ENCODE measurements at regions not wholly inside any gene's neighbourhood (a gene's known extent, or its start where the extent isn't known, plus 50 kb on each side); places are given as distances from the start of the nearest gene placed in this dataset.

DNA sequence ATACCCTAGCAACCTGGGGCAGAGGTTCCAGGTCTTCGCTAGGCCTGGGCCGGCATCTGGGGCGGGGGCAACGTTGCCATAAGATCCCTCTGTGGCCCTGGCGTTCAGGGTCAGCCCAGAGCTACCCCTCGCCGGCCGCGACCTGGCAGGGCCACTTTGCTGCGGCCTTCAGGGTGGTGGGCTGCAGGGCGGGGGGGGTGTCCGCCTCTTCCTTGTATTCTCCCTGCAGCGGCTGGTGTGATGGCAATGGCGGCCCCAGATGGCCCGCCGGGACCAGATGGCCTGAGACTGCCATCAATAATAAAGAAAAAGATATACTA lies 539.2 kb upstream of the POT1 start:
- ATAC-seq (ENCODE audit: low FRiP score in 2 of 2) = peak in 1 of 2 donors; percentile 11
- no peak for TF ChIP-seq POLR2A (IDR thresholded peaks at IDR 0.05)
- TF ChIP-seq, protein P1, sequence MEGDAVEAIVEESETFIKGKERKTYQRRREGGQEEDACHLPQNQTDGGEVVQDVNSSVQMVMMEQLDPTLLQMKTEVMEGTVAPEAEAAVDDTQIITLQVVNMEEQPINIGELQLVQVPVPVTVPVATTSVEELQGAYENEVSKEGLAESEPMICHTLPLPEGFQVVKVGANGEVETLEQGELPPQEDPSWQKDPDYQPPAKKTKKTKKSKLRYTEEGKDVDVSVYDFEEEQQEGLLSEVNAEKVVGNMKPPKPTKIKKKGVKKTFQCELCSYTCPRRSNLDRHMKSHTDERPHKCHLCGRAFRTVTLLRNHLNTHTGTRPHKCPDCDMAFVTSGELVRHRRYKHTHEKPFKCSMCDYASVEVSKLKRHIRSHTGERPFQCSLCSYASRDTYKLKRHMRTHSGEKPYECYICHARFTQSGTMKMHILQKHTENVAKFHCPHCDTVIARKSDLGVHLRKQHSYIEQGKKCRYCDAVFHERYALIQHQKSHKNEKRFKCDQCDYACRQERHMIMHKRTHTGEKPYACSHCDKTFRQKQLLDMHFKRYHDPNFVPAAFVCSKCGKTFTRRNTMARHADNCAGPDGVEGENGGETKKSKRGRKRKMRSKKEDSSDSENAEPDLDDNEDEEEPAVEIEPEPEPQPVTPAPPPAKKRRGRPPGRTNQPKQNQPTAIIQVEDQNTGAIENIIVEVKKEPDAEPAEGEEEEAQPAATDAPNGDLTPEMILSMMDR (IDR thresholded peaks at IDR 0.05) = no peak
- TF ChIP-seq EP300 (IDR thresholded peaks at IDR 0.05) = no peak
- TF ChIP-seq POLR2AphosphoS5 (IDR thresholded peaks at IDR 0.05) = no peak
- peaks cover 0 to 5% (median 0%) of the 10 kb centered on the region in 4 donors for H3K9me3 ChIP-seq
- H3K27ac ChIP-seq = no peak overlapping the region
- peak in 1 of 2 donors; percentile 78 for DNase-seq
- H3K36me3 ChIP-seq = no peaks in the 10 kb centered on the region
- WGBS, 2 donors = 94 to 99% methylated on average over 7 to 16 of the region's 16 CpGs
- no peaks in the 10 kb centered on the region for H3K27me3 ChIP-seq
- H3K4me3 ChIP-seq = no peak overlapping the region
- H3K4me1 ChIP-seq = no peaks in the 10 kb centered on the region

DNA sequence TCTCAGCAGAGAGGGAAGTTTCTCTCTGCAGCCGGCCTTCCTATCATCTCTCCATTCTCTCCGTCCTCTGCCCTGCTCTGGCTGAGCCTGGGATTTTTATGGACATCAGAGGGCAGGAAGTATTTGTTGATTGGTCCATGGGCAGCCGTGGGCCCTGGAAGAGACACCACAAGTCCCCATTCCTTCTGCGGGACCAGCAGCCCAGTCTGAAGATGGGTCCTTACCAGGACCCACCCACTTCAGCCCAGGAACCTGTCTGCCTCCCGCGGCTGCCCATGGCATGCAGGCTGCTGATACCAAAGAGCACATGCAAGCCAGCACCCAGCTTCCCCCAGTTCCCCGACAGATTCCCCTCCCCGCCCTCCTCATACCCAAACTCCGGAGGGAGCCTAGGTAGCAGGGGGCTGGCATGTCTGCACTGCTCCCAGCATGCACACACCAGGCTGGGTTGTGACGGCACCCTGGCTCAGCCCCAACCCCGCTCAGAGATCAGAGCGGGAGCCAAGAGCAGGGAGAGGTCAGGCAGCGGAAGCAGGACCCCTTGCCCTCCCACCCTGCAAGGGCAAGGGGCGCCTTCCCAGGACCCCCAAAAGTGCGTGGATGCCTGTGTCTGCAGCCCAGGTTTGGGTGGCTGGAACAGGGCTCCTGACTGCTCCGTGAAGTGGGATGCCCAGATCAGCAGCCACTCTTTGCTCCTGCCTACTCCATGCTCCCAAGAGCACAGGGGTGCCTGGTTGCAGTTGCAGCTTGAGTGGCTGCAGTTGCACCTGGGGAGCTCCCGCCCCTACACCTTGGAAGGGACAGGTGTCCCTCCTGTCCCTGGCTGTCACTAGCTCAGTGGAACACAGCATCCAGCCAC lies 538.6 kb upstream of the POT1 start:
- no peaks in the 10 kb centered on the region for H3K4me1 ChIP-seq
- H3K27me3 ChIP-seq = no peaks in the 10 kb centered on the region
- ATAC-seq (ENCODE audit: low FRiP score in 2 of 2) (peak; percentile 32 to 46), DNase-seq (peak in 1 of 2 donors; percentile 41)
- no peak overlapping the region for H3K4me3 ChIP-seq
- no peak overlapping the region for H3K27ac ChIP-seq
- no peak for TF ChIP-seq EP300 (IDR thresholded peaks at IDR 0.05)
- no peak for TF ChIP-seq POLR2A (IDR thresholded peaks at IDR 0.05)
- TF ChIP-seq POLR2AphosphoS5 (IDR thresholded peaks at IDR 0.05) = no peak
- TF ChIP-seq, protein P1 (IDR thresholded peaks at IDR 0.05) = no peak
- no peaks in the 10 kb centered on the region for H3K36me3 ChIP-seq
- WGBS, 2 donors = 79 to 86% methylated on average over 10 to 16 of the region's 17 CpGs
- peaks cover 0 to 5% (median 0%) of the 10 kb centered on the region in 4 donors for H3K9me3 ChIP-seq

DNA sequence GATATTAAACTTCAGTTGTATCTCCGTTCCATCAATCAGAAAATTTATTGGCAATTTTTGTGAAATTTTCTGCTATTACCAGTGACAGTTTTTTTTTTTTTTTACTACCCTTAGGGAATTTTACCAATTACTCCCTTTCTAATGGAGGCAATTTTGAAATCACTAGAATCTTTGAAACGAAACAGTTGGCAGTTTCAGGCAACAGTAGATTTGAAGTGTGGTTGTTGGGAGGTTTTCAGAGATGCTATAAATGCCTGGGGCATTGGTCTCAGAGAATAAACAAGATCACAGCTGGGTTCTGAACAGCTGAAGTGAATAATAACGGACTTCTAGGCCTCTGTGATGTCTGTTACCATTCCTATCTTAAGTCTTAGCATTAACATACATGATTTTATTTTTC lies 535.9 kb upstream of the POT1 start:
- H3K27ac ChIP-seq = no peak overlapping the region
- no peaks in the 10 kb centered on the region for H3K27me3 ChIP-seq
- no peak for DNase-seq
- no peak overlapping the region for H3K4me3 ChIP-seq
- 83 to 85% methylated on average over 3 of the region's 3 CpGs for WGBS, 2 donors
- H3K4me1 ChIP-seq = no peaks in the 10 kb centered on the region
- ATAC-seq (ENCODE audit: low FRiP score in 2 of 2) = no peak
- H3K9me3 ChIP-seq = peaks cover 0 to 5% (median 0%) of the 10 kb centered on the region in 4 donors
- TF ChIP-seq POLR2AphosphoS5 (IDR thresholded peaks at IDR 0.05) (no peak), POLR2A (IDR thresholded peaks at IDR 0.05) (no peak), EP300 (IDR thresholded peaks at IDR 0.05) (no peak)
- TF ChIP-seq, protein P1 (IDR thresholded peaks at IDR 0.05) = no peak
- H3K36me3 ChIP-seq = no peaks in the 10 kb centered on the region

DNA sequence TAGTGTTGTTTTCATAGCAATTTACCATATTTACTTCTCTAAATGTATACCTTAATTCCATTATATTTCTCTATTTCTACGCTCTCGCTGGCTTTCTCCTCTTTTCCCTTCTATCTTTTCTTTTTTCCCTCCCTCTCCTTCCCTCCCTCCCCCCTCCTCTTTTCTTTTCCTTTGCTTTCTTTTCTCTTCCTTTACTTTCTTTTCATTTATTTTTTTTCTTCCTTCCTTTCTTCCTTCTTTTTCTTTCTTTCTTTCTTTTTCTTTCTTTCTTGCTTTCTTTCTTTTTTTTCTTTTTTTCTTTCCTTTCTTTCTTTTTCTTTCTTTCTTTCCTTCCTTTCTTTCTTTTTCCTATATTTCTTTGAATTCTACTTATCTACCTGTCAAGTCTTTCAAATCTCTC lies 533.0 kb upstream of the POT1 start:
- Histone ChIP-seq H3K4me1 (no peaks in the 10 kb centered on the region), H3K36me3 (no peaks in the 10 kb centered on the region), H3K27me3 (no peaks in the 10 kb centered on the region), H3K9me3 (peaks cover 0 to 15% (median 4%) of the 10 kb centered on the region in 4 donors), H3K27ac (no peak overlapping the region), H3K4me3 (no peak overlapping the region)
- no peak for ATAC-seq (ENCODE audit: low FRiP score in 2 of 2)
- WGBS, 2 donors = 94 to 97% methylated on average over 2 of the region's 2 CpGs
- no peak for DNase-seq
- TF ChIP-seq EP300 (IDR thresholded peaks at IDR 0.05) (no peak), POLR2A (IDR thresholded peaks at IDR 0.05) (no peak), POLR2AphosphoS5 (IDR thresholded peaks at IDR 0.05) (no peak)
- TF ChIP-seq, protein P1 (IDR thresholded peaks at IDR 0.05) = no peak

DNA sequence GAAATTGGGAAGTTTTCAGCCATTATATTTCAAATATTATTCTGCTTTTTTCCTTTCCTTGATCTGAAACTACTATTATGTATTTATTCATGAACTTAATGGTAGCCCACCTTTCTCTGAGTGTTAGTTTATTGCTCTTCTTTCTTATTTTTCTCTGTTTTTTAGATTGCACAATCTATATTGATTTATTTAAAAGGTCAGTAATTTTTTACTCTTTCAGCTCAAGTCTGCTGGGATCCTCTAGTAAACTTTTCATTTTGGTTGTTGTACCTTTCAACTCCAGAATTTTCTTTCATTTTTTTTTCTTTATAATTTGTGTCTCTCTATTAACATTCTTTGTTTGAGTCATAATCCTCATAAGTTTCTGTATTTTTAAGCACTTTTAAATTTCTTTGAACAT lies 529.4 kb upstream of the POT1 start:
- ATAC-seq (ENCODE audit: low FRiP score in 2 of 2) = no peak
- no peaks in the 10 kb centered on the region for H3K27me3 ChIP-seq
- no peak for TF ChIP-seq EP300 (IDR thresholded peaks at IDR 0.05)
- TF ChIP-seq, protein P1 (IDR thresholded peaks at IDR 0.05) = no peak
- TF ChIP-seq POLR2A (IDR thresholded peaks at IDR 0.05) = no peak
- no peak for TF ChIP-seq POLR2AphosphoS5 (IDR thresholded peaks at IDR 0.05)
- no peaks in the 10 kb centered on the region for H3K36me3 ChIP-seq
- no peaks in the 10 kb centered on the region for H3K4me1 ChIP-seq
- no peak for DNase-seq
- H3K27ac ChIP-seq = no peak overlapping the region
- H3K4me3 ChIP-seq = no peak overlapping the region
- H3K9me3 ChIP-seq = peaks cover 0 to 15% (median 4%) of the 10 kb centered on the region in 4 donors
